Ovary (tissue), 7 donors: ENCODE measurements at regions not wholly inside any gene's neighbourhood (a gene's known extent, or its start where the extent isn't known, plus 50 kb on each side); places are given as distances from the start of the nearest gene placed in this dataset. TPM values are rescaled to one million over a fixed set of nuclear protein-coding genes. Genes with fewer than 3 reads are reported as not detected.

ENCODE experiments used
- DNase-seq, 5 donors: peaks; one replicate each; pipeline ENCODE4 v3.0.0-alpha.2; 2019 to 2020
- H3K27ac ChIP-seq, 2 donors: fragments of 200-600 bp; one replicate each; pipeline versions ENCODE4 v1.5.1 to v1.8.0; 2019 to 2022
- H3K27me3 ChIP-seq: fragments of 200-600 bp; one replicate; pipeline ENCODE4 v1.8.0; 2022
- H3K36me3 ChIP-seq: fragments of 200-600 bp; sonication (generic); one replicate; pipeline ENCODE4 v1.5.1; 2019
- H3K4me1 ChIP-seq: one replicate; pipeline ENCODE4 v1.8.1; 2013; ENCODE audit warnings: mild to moderate bottlenecking, moderate library complexity; ENCODE audit not compliant: insufficient read depth
- H3K4me3 ChIP-seq: fragments of 200-600 bp; sonication (generic); one replicate; pipeline ENCODE4 v1.5.1; 2017
- H3K9me3 ChIP-seq, 2 donors: fragments of 200-600 bp in 1 of 2; sonication (generic) in 1 of 2; one replicate each; pipeline versions ENCODE4 v1.5.1 to v1.8.1; 2013 to 2019; ENCODE audit warnings: mild to moderate bottlenecking in 1 of 2, moderate library complexity in 1 of 2
- CTCF ChIP-seq, 3 donors: fragments of 450-650 bp in 2 of 3; fragments of 200-600 bp in 1 of 3; IDR thresholded peaks; one replicate each; pipeline versions ENCODE4 v1.5.1 to v1.8.0; 2016 to 2022; ENCODE audit warnings: antibody characterized with exemption in 3 of 3, mild to moderate bottlenecking in 1 of 3
- EP300 ChIP-seq: sonication (generic); formaldehyde crosslinking; IDR thresholded peaks from one replicate; pipeline ENCODE4 v1.6.1; 2017; ENCODE audit warnings: antibody characterized with exemption
- POLR2A ChIP-seq: fragments of 450-650 bp; IDR thresholded peaks from one replicate; pipeline ENCODE4 v1.6.1; 2017; ENCODE audit warnings: antibody characterized with exemption, mild to moderate bottlenecking, moderate library complexity
- WGBS, 3 donors: extraction: QIAGEN DNeasy Blood & Tissue Kit in 1 of 3; methylation state at CpG; one replicate each; pipeline versions ENCODE4 v1.1.5 to v1.1.7; 2013 to 2017; 5-methylcytosine and 5-hydroxymethylcytosine counted together
- intact Hi-C, 4 donors: fragments of 100-400 bp; cut with DNase I; formaldehyde crosslinking; loops; one replicate each; pipeline versions ENCODE4 v1.11.0 to v1.15.1; 2022 to 2023
- small RNA-seq: library from RNA; depleted of rRNA; stranded (forward); fragments of <200 nt; gene quantifications from one replicate; pipeline ENCODE3, GENCODE V24; 2016
- donor health status: DM: no; HTN: no; CAD: no; lungs with moderate emphysema.
- donor health status: DM: no; HTN: no; CAD: no.
- donor health status: Bipolar disorder and iron deficiency.
- donor health status: DM: no; HTN: no; CAD: no.
- donor health status: DM: yes; HTN: yes; CAD: no.

- no peaks in the 10 kb centered on the region for H3K27me3 ChIP-seq
- 77 to 90% (median 86%) methylated on average over 12 of the region's 12 CpGs for WGBS, 3 donors
Measured at GRCh38 chr14:103283916-103284315, 50.1 kb upstream of the EIF5 start.

More at GRCh38 chr14:103283916-103284315, 50.1 kb upstream of the EIF5 start:
- Histone ChIP-seq H3K9me3 (no peaks in the 10 kb centered on the region), H3K27ac (no peak overlapping the region), H3K4me3 (no peak overlapping the region), H3K4me1 (peaks cover 11% of the 10 kb centered on the region), H3K36me3 (no peaks in the 10 kb centered on the region)
- intact Hi-C loops, result loop anchor here in 2 of 4 donors (5.0 kb wide), 2 partner anchors 77 to 97 kb away; no protein-coding TSS in a partner anchor
- TF ChIP-seq POLR2A (no peak), EP300 (no peak), CTCF (IDR thresholded peaks at IDR 0.05) (no peak)
- no peak for DNase-seq

Small RNAs in the stretch of these regions (small RNA-seq; reads per million reads assigned to genes)
- gene AL161669.2, result not detected
